GM19043 (cell line): ENCODE measurements at regions not wholly inside any gene's neighbourhood (a gene's known extent, or its start where the extent isn't known, plus 50 kb on each side); places are given as distances from the start of the nearest gene placed in this dataset.

Experiments
- ATAC-seq: cut with Tn5 transposase; IDR thresholded peaks from one replicate; pipeline ENCODE4 v1.9.1; 2021; ENCODE audit warnings: low read depth; ENCODE audit not compliant: unreplicated experiment

GRCh38 chr6:156538875-156539660 is 238.1 kb upstream of the ARID1B start:
- ATAC-seq, result no peak

- ATAC-seq, result no peak
Measured at GRCh38 chr6:156534594-156534993, 242.6 kb upstream of the ARID1B start.

GRCh38 chr6:156533872-156534524 is 243.2 kb upstream of the ARID1B start:
- no peak for ATAC-seq

GRCh38 chr6:156526081-156526480 is 251.1 kb upstream of the ARID1B start:
- no peak for ATAC-seq

GRCh38 chr6:156525541-156525940 is 251.6 kb upstream of the ARID1B start:
- no peak for ATAC-seq

GRCh38 chr6:156519940-156520339 is 257.2 kb upstream of the ARID1B start:
- no peak for ATAC-seq

GRCh38 chr6:156517088-156517487 is 260.1 kb upstream of the ARID1B start:
- ATAC-seq, result no peak

- ATAC-seq, result no peak
Measured at GRCh38 chr6:156515242-156515641, 261.9 kb upstream of the ARID1B start.

- ATAC-seq, result no peak
Measured at GRCh38 chr6:156513504-156513903, 263.7 kb upstream of the ARID1B start.

- no peak for ATAC-seq
Measured at GRCh38 chr6:156511570-156511969, 265.6 kb upstream of the ARID1B start.

GRCh38 chr6:156511051-156511450 is 266.1 kb upstream of the ARID1B start:
- no peak for ATAC-seq

- ATAC-seq, result no peak
Measured at GRCh38 chr6:156510242-156510641, 266.9 kb upstream of the ARID1B start.

- ATAC-seq, result no peak
Measured at GRCh38 chr6:156509496-156509895, 267.7 kb upstream of the ARID1B start.

- no peak for ATAC-seq
Measured at GRCh38 chr6:156508923-156509322, 268.3 kb upstream of the ARID1B start.

GRCh38 chr6:156508126-156508525 is 269.1 kb upstream of the ARID1B start:
- no peak for ATAC-seq

- no peak for ATAC-seq
Measured at GRCh38 chr6:156507656-156508055, 269.5 kb upstream of the ARID1B start.

- ATAC-seq, result no peak
Measured at GRCh38 chr6:156507106-156507505, 270.1 kb upstream of the ARID1B start.

GRCh38 chr6:156502969-156503504 is 274.1 kb upstream of the ARID1B start:
- ATAC-seq, result no peak

- no peak for ATAC-seq
Measured at GRCh38 chr6:156497618-156498017, 279.6 kb upstream of the ARID1B start.

GRCh38 chr6:156487877-156488276 is 289.3 kb upstream of the ARID1B start:
- ATAC-seq, result no peak

GRCh38 chr6:156485150-156485549 is 292.0 kb upstream of the ARID1B start:
- no peak for ATAC-seq
